DOHH2 (cell line): ENCODE measurements at regions not wholly inside any gene's neighbourhood (a gene's known extent, or its start where the extent isn't known, plus 50 kb on each side); places are given as distances from the start of the nearest gene placed in this dataset.

ENCODE experiments used
- EZH2phosphoT487 ChIP-seq: fragments of 200-600 bp; sonication (generic); IDR thresholded peaks from 2 replicates; pipeline ENCODE4 v1.6.1; 2017; ENCODE audit warnings: borderline replicate concordance, mild to moderate bottlenecking, antibody characterized with exemption, low read length, moderate library complexity, mixed read lengths
- TF ChIP-seq, protein P1 (sequence below): fragments of 200-600 bp; sonication (generic); IDR thresholded peaks from one replicate; pipeline ENCODE4 v1.5.1; 2014; ENCODE audit warnings: antibody characterized with exemption, mild to moderate bottlenecking, low read depth, low read length; ENCODE audit not compliant: poor library complexity, severe bottlenecking

DNA sequence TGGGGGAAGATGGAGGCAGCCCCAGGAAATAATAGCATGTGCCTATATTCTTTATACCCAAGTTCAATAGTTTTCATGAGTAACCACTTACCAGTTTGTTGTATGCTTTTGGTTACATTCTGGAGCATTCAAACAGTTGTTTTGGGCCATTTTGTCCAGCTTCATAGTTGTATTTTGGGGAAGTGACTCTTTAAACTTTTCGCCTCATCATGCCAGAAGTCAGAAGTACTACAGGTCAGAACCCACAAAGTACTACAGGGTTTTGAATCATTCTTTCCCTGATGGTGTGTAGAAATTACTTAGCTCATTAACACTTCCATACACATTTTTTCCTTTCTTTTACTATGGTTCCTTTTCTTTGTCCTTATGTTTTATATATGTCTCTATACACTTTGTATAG, 210.6 kb downstream of the ARPP21 start:
- TF ChIP-seq, protein P1, sequence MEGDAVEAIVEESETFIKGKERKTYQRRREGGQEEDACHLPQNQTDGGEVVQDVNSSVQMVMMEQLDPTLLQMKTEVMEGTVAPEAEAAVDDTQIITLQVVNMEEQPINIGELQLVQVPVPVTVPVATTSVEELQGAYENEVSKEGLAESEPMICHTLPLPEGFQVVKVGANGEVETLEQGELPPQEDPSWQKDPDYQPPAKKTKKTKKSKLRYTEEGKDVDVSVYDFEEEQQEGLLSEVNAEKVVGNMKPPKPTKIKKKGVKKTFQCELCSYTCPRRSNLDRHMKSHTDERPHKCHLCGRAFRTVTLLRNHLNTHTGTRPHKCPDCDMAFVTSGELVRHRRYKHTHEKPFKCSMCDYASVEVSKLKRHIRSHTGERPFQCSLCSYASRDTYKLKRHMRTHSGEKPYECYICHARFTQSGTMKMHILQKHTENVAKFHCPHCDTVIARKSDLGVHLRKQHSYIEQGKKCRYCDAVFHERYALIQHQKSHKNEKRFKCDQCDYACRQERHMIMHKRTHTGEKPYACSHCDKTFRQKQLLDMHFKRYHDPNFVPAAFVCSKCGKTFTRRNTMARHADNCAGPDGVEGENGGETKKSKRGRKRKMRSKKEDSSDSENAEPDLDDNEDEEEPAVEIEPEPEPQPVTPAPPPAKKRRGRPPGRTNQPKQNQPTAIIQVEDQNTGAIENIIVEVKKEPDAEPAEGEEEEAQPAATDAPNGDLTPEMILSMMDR, result no peak
- no peak for TF ChIP-seq EZH2phosphoT487
